ENCODE measurements at regions not wholly inside any gene's neighbourhood (a gene's known extent, or its start where the extent isn't known, plus 50 kb on each side); places are given as distances from the start of the nearest gene placed in this dataset.

GRCh38 chr18:1213126-1213525 is 308.5 kb downstream of the ADCYAP1 start:
- no peak for DNase-seq (ENCODE audit: low read depth)
- H3K4me3 ChIP-seq (ENCODE audit: low read depth, low read length): no peak overlapping the region
- no peak for TF ChIP-seq CTCF (conservative IDR thresholded peaks at IDR 0.05; ENCODE audit: low read depth, low read length)

DNA sequence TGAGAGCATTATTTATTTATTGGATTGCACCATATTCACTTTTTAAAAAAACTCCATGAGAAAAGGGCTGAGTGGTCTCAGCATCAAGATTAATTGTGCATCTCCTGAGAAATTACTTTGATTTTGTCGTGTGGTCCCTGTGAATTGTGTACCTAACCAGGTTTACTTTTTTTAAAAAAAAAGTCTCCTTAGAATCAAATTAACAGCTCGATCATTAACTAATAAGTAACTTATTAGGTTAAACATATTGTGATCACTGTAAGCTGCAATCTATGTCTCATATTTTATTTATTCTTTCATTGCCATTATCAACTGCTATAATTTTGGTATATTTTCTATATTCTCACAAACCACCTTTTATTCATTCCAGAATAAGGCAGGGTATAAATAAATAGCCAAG is 318.2 kb downstream of the ADCYAP1 start:
- DNase-seq (ENCODE audit: low read depth): no peak
- H3K4me3 ChIP-seq (ENCODE audit: low read depth, low read length): no peak overlapping the region
- TF ChIP-seq CTCF (conservative IDR thresholded peaks at IDR 0.05; ENCODE audit: low read depth, low read length): no peak

GRCh38 chr18:1227025-1227424 is 322.4 kb downstream of the ADCYAP1 start:
- no peak overlapping the region for H3K4me3 ChIP-seq (ENCODE audit: low read depth, low read length)
- no peak for TF ChIP-seq CTCF (conservative IDR thresholded peaks at IDR 0.05; ENCODE audit: low read depth, low read length)
- DNase-seq (ENCODE audit: low read depth): no peak

DNA sequence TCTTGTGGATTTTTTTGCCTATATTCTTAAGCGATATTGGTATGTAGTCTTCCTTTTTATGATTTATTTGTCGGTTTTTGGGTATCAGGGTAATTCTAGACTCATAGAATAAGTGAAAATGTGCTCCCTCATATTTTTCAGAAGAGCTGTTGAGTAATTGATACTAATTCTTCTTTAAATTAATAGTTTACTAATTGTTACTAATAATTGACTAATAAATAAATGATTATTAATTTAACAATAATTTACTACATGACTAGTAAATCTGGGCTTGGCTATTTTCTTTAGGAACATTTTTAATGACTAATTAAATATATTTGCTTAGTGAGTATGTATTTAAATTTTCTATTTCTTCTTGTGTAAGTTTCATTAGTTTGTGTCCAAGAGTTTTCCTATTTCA is 325.0 kb downstream of the ADCYAP1 start:
- TF ChIP-seq CTCF (conservative IDR thresholded peaks at IDR 0.05; ENCODE audit: low read depth, low read length): no peak

DNA sequence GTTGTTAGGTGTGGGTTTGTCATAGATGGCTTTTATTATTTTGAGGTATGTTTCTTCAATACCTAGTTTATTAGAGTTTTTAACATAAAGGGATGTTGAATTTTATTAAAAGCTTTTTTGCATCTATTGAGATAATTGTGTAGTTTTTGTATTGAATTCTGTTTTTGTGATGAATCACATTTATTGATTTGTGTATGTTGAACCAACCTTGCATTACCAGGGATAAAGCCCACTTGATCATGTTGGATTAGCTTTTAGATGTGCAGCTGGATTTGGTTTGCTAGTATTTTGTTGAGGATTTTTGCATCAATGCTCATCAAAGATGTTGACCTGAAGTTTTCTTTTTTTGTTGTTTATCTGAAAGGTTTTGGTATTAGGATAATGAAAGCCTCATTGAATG is 328.2 kb downstream of the ADCYAP1 start:
- TF ChIP-seq CTCF (conservative IDR thresholded peaks at IDR 0.05; ENCODE audit: low read depth, low read length): no peak
- H3K4me3 ChIP-seq (ENCODE audit: low read depth, low read length): no peak overlapping the region
- DNase-seq (ENCODE audit: low read depth): no peak

More for the DNA sequence above, 325.0 kb downstream of the ADCYAP1 start:
- no peak for DNase-seq (ENCODE audit: low read depth)
- H3K4me3 ChIP-seq (ENCODE audit: low read depth, low read length): no peak overlapping the region

- TF ChIP-seq CTCF (conservative IDR thresholded peaks at IDR 0.05; ENCODE audit: low read depth, low read length): no peak
- DNase-seq (ENCODE audit: low read depth): no peak
Measured at GRCh38 chr18:1240701-1241100, 336.0 kb downstream of the ADCYAP1 start.

DNA sequence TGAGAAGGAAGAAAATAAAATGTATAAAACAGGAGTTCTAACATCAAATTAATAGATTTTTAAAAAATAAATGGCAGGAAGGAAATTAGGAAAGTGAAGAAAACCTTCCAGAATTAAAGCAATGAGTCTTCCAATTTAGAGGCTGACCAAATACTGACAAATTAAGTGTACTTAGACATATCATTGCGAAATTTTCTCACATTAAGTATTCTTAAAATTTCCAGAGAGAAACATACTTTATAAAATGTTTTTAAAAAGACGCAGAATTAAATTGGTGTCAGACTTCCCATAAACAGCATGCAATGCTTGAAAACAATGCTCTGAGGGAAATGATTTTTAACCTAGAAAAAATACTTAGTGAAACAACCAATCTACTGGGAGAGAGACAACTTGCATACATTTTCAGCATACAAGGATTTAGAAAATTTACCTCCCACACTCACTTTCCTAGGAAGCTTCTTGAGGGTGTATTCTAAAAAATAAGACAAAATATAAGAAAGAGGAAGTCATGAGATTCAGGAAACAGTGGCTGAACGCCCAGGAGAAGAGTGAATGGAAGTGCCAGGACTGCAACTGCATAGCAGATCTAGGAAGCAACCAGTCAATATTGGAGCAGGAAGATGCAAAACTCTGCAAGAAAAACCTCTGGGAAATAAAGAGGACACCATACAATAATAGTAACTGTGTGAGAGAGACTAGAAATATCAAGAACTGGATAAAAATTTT is 339.9 kb downstream of the ADCYAP1 start:
- no peak for DNase-seq (ENCODE audit: low read depth)
- no peak for TF ChIP-seq CTCF (conservative IDR thresholded peaks at IDR 0.05; ENCODE audit: low read depth, low read length)
- no peak overlapping the region for H3K4me3 ChIP-seq (ENCODE audit: low read depth, low read length)

More at GRCh38 chr18:1240701-1241100, 336.0 kb downstream of the ADCYAP1 start:
- H3K4me3 ChIP-seq (ENCODE audit: low read depth, low read length): no peak overlapping the region

All from choroid plexus epithelial cell (primary cell).